Adrenal gland (tissue), 5 donors: ENCODE measurements at regions not wholly inside any gene's neighbourhood (a gene's known extent, or its start where the extent isn't known, plus 50 kb on each side); places are given as distances from the start of the nearest gene placed in this dataset.

Source experiments
- POLR2A ChIP-seq, 2 donors: fragments of 450-650 bp; IDR thresholded peaks; one replicate each; pipeline ENCODE4 v1.6.1; 2017; ENCODE audit warnings: antibody characterized with exemption in 2 of 2, mild to moderate bottlenecking in 2 of 2, moderate library complexity in 1 of 2
- TF ChIP-seq, protein P1 (sequence below), 6 experiments: fragments of 450-650 bp in 4 of 6; fragments of 200-600 bp in 2 of 6; sonication (generic) in 1 of 6; IDR thresholded peaks; 1 replicate in 5 of 6; 2 replicates in 1 of 6; pipeline versions ENCODE4 v1.5.1 to v1.8.0; 2016 to 2021; ENCODE audit warnings: antibody characterized with exemption in 6 of 6, mild to moderate bottlenecking in 2 of 6, moderate library complexity in 1 of 6
- donor health status: DM: no; HTN: no; CAD: no.

GRCh38 chr10:32156031-32156495, 99.8 kb upstream of the KIF5B start:
- TF ChIP-seq, protein P1, sequence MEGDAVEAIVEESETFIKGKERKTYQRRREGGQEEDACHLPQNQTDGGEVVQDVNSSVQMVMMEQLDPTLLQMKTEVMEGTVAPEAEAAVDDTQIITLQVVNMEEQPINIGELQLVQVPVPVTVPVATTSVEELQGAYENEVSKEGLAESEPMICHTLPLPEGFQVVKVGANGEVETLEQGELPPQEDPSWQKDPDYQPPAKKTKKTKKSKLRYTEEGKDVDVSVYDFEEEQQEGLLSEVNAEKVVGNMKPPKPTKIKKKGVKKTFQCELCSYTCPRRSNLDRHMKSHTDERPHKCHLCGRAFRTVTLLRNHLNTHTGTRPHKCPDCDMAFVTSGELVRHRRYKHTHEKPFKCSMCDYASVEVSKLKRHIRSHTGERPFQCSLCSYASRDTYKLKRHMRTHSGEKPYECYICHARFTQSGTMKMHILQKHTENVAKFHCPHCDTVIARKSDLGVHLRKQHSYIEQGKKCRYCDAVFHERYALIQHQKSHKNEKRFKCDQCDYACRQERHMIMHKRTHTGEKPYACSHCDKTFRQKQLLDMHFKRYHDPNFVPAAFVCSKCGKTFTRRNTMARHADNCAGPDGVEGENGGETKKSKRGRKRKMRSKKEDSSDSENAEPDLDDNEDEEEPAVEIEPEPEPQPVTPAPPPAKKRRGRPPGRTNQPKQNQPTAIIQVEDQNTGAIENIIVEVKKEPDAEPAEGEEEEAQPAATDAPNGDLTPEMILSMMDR (IDR thresholded peaks at IDR 0.05), result no peak
- TF ChIP-seq POLR2A (IDR thresholded peaks at IDR 0.05), result no peak
